ENCODE measurements at regions not wholly inside any gene's neighbourhood (a gene's known extent, or its start where the extent isn't known, plus 50 kb on each side); places are given as distances from the start of the nearest gene placed in this dataset.

DNA sequence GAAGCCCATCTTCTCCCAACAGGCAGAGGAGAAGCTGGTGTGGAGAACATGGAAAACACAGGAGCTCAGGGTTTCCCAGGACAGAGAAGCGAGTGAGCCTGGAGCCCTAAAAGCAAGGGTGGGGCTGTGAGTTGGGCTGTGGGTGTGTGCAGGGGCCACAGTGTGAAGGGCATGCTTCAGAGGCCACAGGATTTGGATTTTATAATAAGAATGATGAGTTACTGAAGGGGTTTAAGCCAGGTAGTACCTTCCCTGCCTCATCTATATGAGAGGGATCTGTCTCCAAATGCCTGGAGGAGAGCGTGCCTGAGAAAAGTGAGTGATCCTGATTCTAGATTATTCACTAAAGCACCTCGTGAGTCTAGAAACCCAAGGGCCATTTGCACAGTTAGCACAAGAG lies 106.8 kb downstream of the VPREB1 start:
- Histone ChIP-seq H3K9ac (ENCODE audit: insufficient read depth in 1 of 2, low read length in 2 of 2) (no peak overlapping the region), H3K27me3 (ENCODE audit: control insufficient read depth in 3 of 3, insufficient read depth in 3 of 3, low read length in 2 of 3) (peaks cover 0 to 10% (median 2%) of the 10 kb centered on the region in 3 donors), H3K4me3 (no peak overlapping the region), H3K36me3 (ENCODE audit: control insufficient read depth in 4 of 4, insufficient read depth in 4 of 4, low read length in 4 of 4) (no peaks in the 10 kb centered on the region), H3K4me1 (ENCODE audit: control insufficient read depth in 5 of 5, insufficient read depth in 5 of 5, low read length in 5 of 5) (no peaks in the 10 kb centered on the region), H3K27ac (ENCODE audit: low read depth in 1 of 2, low read length in 1 of 2) (no peak overlapping the region), H3K9me3 (ENCODE audit: control insufficient read depth in 4 of 4, insufficient read depth in 3 of 4, low read length in 3 of 4) (no peaks in the 10 kb centered on the region)
- DNase-seq (no peak), ATAC-seq (ENCODE audit: insufficient read depth, low FRiP score) (no peak)
- WGBS, 2 donors = 73 to 80% methylated on average over 3 of the region's 3 CpGs
- TF ChIP-seq CTCF (IDR thresholded peaks at IDR 0.05; ENCODE audit: control extremely low read depth, extremely low read depth) = no peak

- no peaks in the 10 kb centered on the region for H3K36me3 ChIP-seq (ENCODE audit: control insufficient read depth in 4 of 4, insufficient read depth in 4 of 4, low read length in 4 of 4)
- ATAC-seq (ENCODE audit: insufficient read depth, low FRiP score) (no peak), DNase-seq (no peak)
- H3K4me1 ChIP-seq (ENCODE audit: control insufficient read depth in 5 of 5, insufficient read depth in 5 of 5, low read length in 5 of 5) = peaks cover 0 to 1% (median 0%) of the 10 kb centered on the region in 5 donors
- TF ChIP-seq CTCF (IDR thresholded peaks at IDR 0.05; ENCODE audit: control extremely low read depth, extremely low read depth) = no peak
- 18 to 45% methylated on average over 3 to 5 of the region's 5 CpGs for WGBS, 2 donors
- H3K27me3 ChIP-seq (ENCODE audit: control insufficient read depth in 3 of 3, insufficient read depth in 3 of 3, low read length in 2 of 3) = peaks cover 0 to 13% (median 2%) of the 10 kb centered on the region in 3 donors
- H3K9ac ChIP-seq (ENCODE audit: insufficient read depth in 1 of 2, low read length in 2 of 2) = no peak overlapping the region
- no peak overlapping the region for H3K4me3 ChIP-seq
- no peaks in the 10 kb centered on the region for H3K9me3 ChIP-seq (ENCODE audit: control insufficient read depth in 4 of 4, insufficient read depth in 3 of 4, low read length in 3 of 4)
- no peak overlapping the region for H3K27ac ChIP-seq (ENCODE audit: low read depth in 1 of 2, low read length in 1 of 2)
Measured at GRCh38 chr22:22352371-22352999, 107.9 kb downstream of the VPREB1 start.

GRCh38 chr22:22355096-22355834 lies 110.7 kb downstream of the VPREB1 start:
- Histone ChIP-seq H3K36me3 (ENCODE audit: control insufficient read depth in 4 of 4, insufficient read depth in 4 of 4, low read length in 4 of 4) (no peaks in the 10 kb centered on the region), H3K4me1 (ENCODE audit: control insufficient read depth in 5 of 5, insufficient read depth in 5 of 5, low read length in 5 of 5) (peaks cover 0 to 1% (median 0%) of the 10 kb centered on the region in 5 donors), H3K27me3 (ENCODE audit: control insufficient read depth in 3 of 3, insufficient read depth in 3 of 3, low read length in 2 of 3) (peaks cover 0 to 4% (median 0%) of the 10 kb centered on the region in 3 donors), H3K27ac (ENCODE audit: low read depth in 1 of 2, low read length in 1 of 2) (no peak overlapping the region), H3K9ac (ENCODE audit: insufficient read depth in 1 of 2, low read length in 2 of 2) (no peak overlapping the region), H3K4me3 (no peak overlapping the region), H3K9me3 (ENCODE audit: control insufficient read depth in 4 of 4, insufficient read depth in 3 of 4, low read length in 3 of 4) (no peaks in the 10 kb centered on the region)
- TF ChIP-seq CTCF (IDR thresholded peaks at IDR 0.05; ENCODE audit: control extremely low read depth, extremely low read depth) = no peak
- no peak for ATAC-seq (ENCODE audit: insufficient read depth, low FRiP score)
- DNase-seq = no peak
- WGBS, 2 donors = 73 to 83% methylated on average over 9 of the region's 9 CpGs
